ENCODE measurements at regions not wholly inside any gene's neighbourhood (a gene's known extent, or its start where the extent isn't known, plus 50 kb on each side); places are given as distances from the start of the nearest gene placed in this dataset.

GRCh38 chr5:124439609-124440008 lies 306.8 kb downstream of the ZNF608 start:
- Mint-ChIP-seq H3K4me3 (no peak overlapping the region), H3K36me3 (no peaks in the 10 kb centered on the region), H3K9me3 (peaks cover 3% of the 10 kb centered on the region), H3K4me1 (no peaks in the 10 kb centered on the region), H3K27ac (no peak overlapping the region), H3K27me3 (no peaks in the 10 kb centered on the region)
- DNase-seq (no peak), ATAC-seq (ENCODE audit: low read depth) (no peak)
- POLR2A ChIA-PET: no interaction called here

GRCh38 chr5:124438903-124439281 lies 307.5 kb downstream of the ZNF608 start:
- POLR2A ChIA-PET: no interaction called here
- DNase-seq (no peak), ATAC-seq (ENCODE audit: low read depth) (no peak)
- Mint-ChIP-seq H3K4me1 (no peaks in the 10 kb centered on the region), H3K36me3 (no peaks in the 10 kb centered on the region), H3K4me3 (no peak overlapping the region), H3K27me3 (no peaks in the 10 kb centered on the region), H3K9me3 (peaks cover 3% of the 10 kb centered on the region), H3K27ac (no peak overlapping the region)

GRCh38 chr5:124438026-124438902 lies 308.2 kb downstream of the ZNF608 start:
- Mint-ChIP-seq H3K4me3 (no peak overlapping the region), H3K9me3 (peaks cover 3% of the 10 kb centered on the region), H3K27ac (no peak overlapping the region), H3K4me1 (no peaks in the 10 kb centered on the region), H3K36me3 (no peaks in the 10 kb centered on the region), H3K27me3 (no peaks in the 10 kb centered on the region)
- POLR2A ChIA-PET: no interaction called here
- ATAC-seq (ENCODE audit: low read depth): no peak
- no peak for DNase-seq

GRCh38 chr5:124436294-124436693 lies 310.1 kb downstream of the ZNF608 start:
- Mint-ChIP-seq H3K27ac (no peak overlapping the region), H3K9me3 (peaks cover 3% of the 10 kb centered on the region), H3K36me3 (no peaks in the 10 kb centered on the region), H3K27me3 (no peaks in the 10 kb centered on the region), H3K4me3 (no peak overlapping the region), H3K4me1 (no peaks in the 10 kb centered on the region)
- POLR2A ChIA-PET: interaction anchor here (0.7 kb wide), 1 partner anchor 1013 kb away, joined by 3 read pairs; no protein-coding TSS in a partner anchor
- ATAC-seq (ENCODE audit: low read depth) (no peak), DNase-seq (no peak)

- H3K4me1 Mint-ChIP-seq: no peaks in the 10 kb centered on the region
- no peaks in the 10 kb centered on the region for H3K36me3 Mint-ChIP-seq
- DNase-seq: no peak
- POLR2A ChIA-PET: no interaction called here
- H3K27ac Mint-ChIP-seq: no peak overlapping the region
- H3K9me3 Mint-ChIP-seq: peaks cover 3% of the 10 kb centered on the region
- no peaks in the 10 kb centered on the region for H3K27me3 Mint-ChIP-seq
- no peak for ATAC-seq (ENCODE audit: low read depth)
- H3K4me3 Mint-ChIP-seq: no peak overlapping the region
These were observed 313.3 kb downstream of the ZNF608 start for GRCh38 chr5:124433170-124433569.

- POLR2A ChIA-PET: no interaction called here
- Mint-ChIP-seq H3K4me3 (no peak overlapping the region), H3K27me3 (no peaks in the 10 kb centered on the region), H3K4me1 (no peaks in the 10 kb centered on the region), H3K36me3 (no peaks in the 10 kb centered on the region), H3K9me3 (peaks cover 11% of the 10 kb centered on the region), H3K27ac (no peak overlapping the region)
- DNase-seq: no peak
- no peak for ATAC-seq (ENCODE audit: low read depth)
These were observed 324.9 kb downstream of the ZNF608 start for GRCh38 chr5:124421584-124421983.

GRCh38 chr5:124420952-124421351 lies 325.5 kb downstream of the ZNF608 start:
- DNase-seq: no peak
- POLR2A ChIA-PET: no interaction called here
- no peak overlapping the region for H3K4me3 Mint-ChIP-seq
- ATAC-seq (ENCODE audit: low read depth): no peak
- no peak overlapping the region for H3K27ac Mint-ChIP-seq
- H3K9me3 Mint-ChIP-seq: peaks cover 12% of the 10 kb centered on the region
- H3K27me3 Mint-ChIP-seq: no peaks in the 10 kb centered on the region
- H3K36me3 Mint-ChIP-seq: no peaks in the 10 kb centered on the region
- no peaks in the 10 kb centered on the region for H3K4me1 Mint-ChIP-seq

GRCh38 chr5:124419531-124419930 lies 326.9 kb downstream of the ZNF608 start:
- no peak for DNase-seq
- Mint-ChIP-seq H3K27ac (no peak overlapping the region), H3K4me1 (no peaks in the 10 kb centered on the region), H3K4me3 (no peak overlapping the region), H3K36me3 (no peaks in the 10 kb centered on the region), H3K9me3 (peaks cover 12% of the 10 kb centered on the region), H3K27me3 (no peaks in the 10 kb centered on the region)
- POLR2A ChIA-PET: no interaction called here
- no peak for ATAC-seq (ENCODE audit: low read depth)

- no peak overlapping the region for H3K27ac Mint-ChIP-seq
- POLR2A ChIA-PET: no interaction called here
- H3K36me3 Mint-ChIP-seq: no peaks in the 10 kb centered on the region
- peaks cover 7% of the 10 kb centered on the region for H3K9me3 Mint-ChIP-seq
- ATAC-seq (ENCODE audit: low read depth): no peak
- no peak overlapping the region for H3K4me3 Mint-ChIP-seq
- H3K4me1 Mint-ChIP-seq: no peaks in the 10 kb centered on the region
- H3K27me3 Mint-ChIP-seq: no peaks in the 10 kb centered on the region
- DNase-seq: no peak
These were observed 328.0 kb downstream of the ZNF608 start for GRCh38 chr5:124418390-124418789.

GRCh38 chr5:124417196-124417595 lies 329.2 kb downstream of the ZNF608 start:
- POLR2A ChIA-PET: no interaction called here
- DNase-seq (no peak), ATAC-seq (ENCODE audit: low read depth) (no peak)
- H3K4me1 Mint-ChIP-seq: no peaks in the 10 kb centered on the region
- H3K27ac Mint-ChIP-seq: no peak overlapping the region
- no peak overlapping the region for H3K4me3 Mint-ChIP-seq
- no peaks in the 10 kb centered on the region for H3K27me3 Mint-ChIP-seq
- H3K36me3 Mint-ChIP-seq: no peaks in the 10 kb centered on the region
- peaks cover 4% of the 10 kb centered on the region for H3K9me3 Mint-ChIP-seq

GRCh38 chr5:124416627-124417026 lies 329.8 kb downstream of the ZNF608 start:
- no peak overlapping the region for H3K4me3 Mint-ChIP-seq
- ATAC-seq (ENCODE audit: low read depth) (no peak), DNase-seq (no peak)
- no peak overlapping the region for H3K27ac Mint-ChIP-seq
- peaks cover 2% of the 10 kb centered on the region for H3K9me3 Mint-ChIP-seq
- no peaks in the 10 kb centered on the region for H3K4me1 Mint-ChIP-seq
- no peaks in the 10 kb centered on the region for H3K27me3 Mint-ChIP-seq
- no peaks in the 10 kb centered on the region for H3K36me3 Mint-ChIP-seq
- POLR2A ChIA-PET: no interaction called here

- Mint-ChIP-seq H3K27me3 (no peaks in the 10 kb centered on the region), H3K9me3 (peaks cover 2% of the 10 kb centered on the region), H3K36me3 (no peaks in the 10 kb centered on the region), H3K4me1 (no peaks in the 10 kb centered on the region), H3K27ac (no peak overlapping the region), H3K4me3 (no peak overlapping the region)
- POLR2A ChIA-PET: no interaction called here
- DNase-seq: no peak
- ATAC-seq (ENCODE audit: low read depth): no peak
These were observed 331.5 kb downstream of the ZNF608 start for GRCh38 chr5:124414973-124415372.

GRCh38 chr5:124410539-124411488 lies 335.6 kb downstream of the ZNF608 start:
- Mint-ChIP-seq H3K27me3 (no peaks in the 10 kb centered on the region), H3K27ac (no peak overlapping the region), H3K36me3 (no peaks in the 10 kb centered on the region), H3K4me3 (no peak overlapping the region), H3K9me3 (no peaks in the 10 kb centered on the region), H3K4me1 (no peaks in the 10 kb centered on the region)
- no peak for ATAC-seq (ENCODE audit: low read depth)
- DNase-seq: no peak
- POLR2A ChIA-PET: no interaction called here

Measured in activated naive CD8-positive, alpha-beta T cell treated with anti-CD3 and anti-CD28 coated beads, Interleukin-2, amount 10 ng/mL, durations not matched to agents 7 days and 5 days (primary cell).